Naive thymus-derived CD8-positive, alpha-beta T cell (primary cell): ENCODE measurements at regions not wholly inside any gene's neighbourhood (a gene's known extent, or its start where the extent isn't known, plus 50 kb on each side); places are given as distances from the start of the nearest gene placed in this dataset.

Experiments
- ATAC-seq, 2 donors: fragments of 150-1000 bp; cut with Tn5 transposase in 1 of 2; sonication (Bioruptor Pico), chemical (Tn5 transposase) in 1 of 2; 1 replicate in 1 of 2; 2 replicates in 1 of 2; pipeline ENCODE4 v1.10.0; 2021; ENCODE audit warnings: mild to moderate bottlenecking in 2 of 2, moderate library complexity in 2 of 2
- POLR2A ChIA-PET: fragments of 350-600 bp; sonication (Branson Sonifier 250); formaldehyde crosslinking; loops from one replicate; lab custom pipeline; 2021; ENCODE audit warnings: antibody characterized with exemption; lab: Charles Lee
- DNase-seq, 10 donors: peaks; one replicate each; pipeline versions ENCODE4 v3.0.0 to v3.0.0-alpha.2; 2020 to 2022
- H3K27ac Mint-ChIP-seq, 10 donors: one replicate each; pipeline ENCODE4 v1.8.0; 2020 to 2022; ENCODE audit warnings: mild to moderate bottlenecking in 10 of 10, mixed read lengths in 10 of 10, moderate library complexity in 4 of 10, inconsistent platforms in 1 of 10
- H3K27me3 Mint-ChIP-seq, 5 donors: one replicate each; pipeline ENCODE4 v1.8.0; 2021 to 2022; ENCODE audit warnings: mixed read lengths in 5 of 5
- H3K36me3 Mint-ChIP-seq, 3 donors: one replicate each; pipeline ENCODE4 v1.8.0; 2020 to 2022; ENCODE audit warnings: mixed read lengths in 3 of 3, mild to moderate bottlenecking in 2 of 3, inconsistent platforms in 1 of 3
- H3K4me1 Mint-ChIP-seq, 4 donors: one replicate each; pipeline ENCODE4 v1.8.0; 2021 to 2022; ENCODE audit warnings: mixed read lengths in 4 of 4
- H3K4me3 Mint-ChIP-seq, 10 donors: one replicate each; pipeline ENCODE4 v1.8.0; 2020 to 2022; ENCODE audit warnings: mild to moderate bottlenecking in 10 of 10, mixed read lengths in 10 of 10, moderate library complexity in 6 of 10, inconsistent platforms in 1 of 10
- H3K9me3 Mint-ChIP-seq, 9 donors: one replicate each; pipeline ENCODE4 v1.8.0; 2020 to 2022; ENCODE audit warnings: mixed read lengths in 9 of 9, mild to moderate bottlenecking in 3 of 9, inconsistent platforms in 1 of 9, moderate library complexity in 1 of 9

- Mint-ChIP-seq H3K36me3 (no peaks in the 10 kb centered on the region), H3K27ac (no peak overlapping the region), H3K4me1 (no peaks in the 10 kb centered on the region), H3K9me3 (no peaks in the 10 kb centered on the region), H3K4me3 (no peak overlapping the region), H3K27me3 (peaks cover 6 to 21% (median 10%) of the 10 kb centered on the region in 5 donors)
- POLR2A ChIA-PET: no interaction called here
- DNase-seq (no peak), ATAC-seq (no peak)
Measured at GRCh38 chr16:56075732-56076388, 115.4 kb upstream of the GNAO1 start.

GRCh38 chr16:56073508-56073907 is 117.8 kb upstream of the GNAO1 start:
- H3K27me3 Mint-ChIP-seq: peaks cover 3 to 22% (median 7%) of the 10 kb centered on the region in 5 donors
- no peaks in the 10 kb centered on the region for H3K36me3 Mint-ChIP-seq
- no peak overlapping the region for H3K4me3 Mint-ChIP-seq
- DNase-seq (no peak), ATAC-seq (no peak)
- POLR2A ChIA-PET: no interaction called here
- no peaks in the 10 kb centered on the region for H3K4me1 Mint-ChIP-seq
- no peak overlapping the region for H3K27ac Mint-ChIP-seq
- H3K9me3 Mint-ChIP-seq: no peaks in the 10 kb centered on the region

- ATAC-seq (no peak), DNase-seq (no peak)
- POLR2A ChIA-PET: no interaction called here
- H3K4me3 Mint-ChIP-seq: no peak overlapping the region
- no peak overlapping the region for H3K27ac Mint-ChIP-seq
- H3K27me3 Mint-ChIP-seq: peaks cover 5 to 19% (median 10%) of the 10 kb centered on the region in 5 donors
- H3K4me1 Mint-ChIP-seq: no peaks in the 10 kb centered on the region
- H3K9me3 Mint-ChIP-seq: no peaks in the 10 kb centered on the region
- no peaks in the 10 kb centered on the region for H3K36me3 Mint-ChIP-seq
Measured at GRCh38 chr16:56072096-56072495, 119.2 kb upstream of the GNAO1 start.

GRCh38 chr16:56068816-56069215 is 122.5 kb upstream of the GNAO1 start:
- POLR2A ChIA-PET: no interaction called here
- DNase-seq: no peak
- ATAC-seq: no peak
- peaks cover 0 to 18% (median 4%) of the 10 kb centered on the region in 5 donors for H3K27me3 Mint-ChIP-seq
- H3K27ac Mint-ChIP-seq: no peak overlapping the region
- H3K4me3 Mint-ChIP-seq: no peak overlapping the region
- H3K9me3 Mint-ChIP-seq: no peaks in the 10 kb centered on the region
- no peaks in the 10 kb centered on the region for H3K4me1 Mint-ChIP-seq
- no peaks in the 10 kb centered on the region for H3K36me3 Mint-ChIP-seq

GRCh38 chr16:56068314-56068713 is 123.0 kb upstream of the GNAO1 start:
- ATAC-seq: no peak
- Mint-ChIP-seq H3K36me3 (no peaks in the 10 kb centered on the region), H3K27me3 (peaks cover 0 to 17% (median 3%) of the 10 kb centered on the region in 5 donors), H3K4me1 (no peaks in the 10 kb centered on the region), H3K9me3 (no peaks in the 10 kb centered on the region), H3K27ac (no peak overlapping the region), H3K4me3 (no peak overlapping the region)
- DNase-seq: no peak
- POLR2A ChIA-PET: no interaction called here

GRCh38 chr16:56067406-56067805 is 123.9 kb upstream of the GNAO1 start:
- Mint-ChIP-seq H3K4me1 (no peaks in the 10 kb centered on the region), H3K9me3 (no peaks in the 10 kb centered on the region), H3K4me3 (no peak overlapping the region), H3K27ac (no peak overlapping the region), H3K27me3 (peaks cover 0 to 14% (median 3%) of the 10 kb centered on the region in 5 donors), H3K36me3 (no peaks in the 10 kb centered on the region)
- ATAC-seq: no peak
- POLR2A ChIA-PET: no interaction called here
- DNase-seq: no peak

- H3K27ac Mint-ChIP-seq: no peak overlapping the region
- no peak overlapping the region for H3K4me3 Mint-ChIP-seq
- H3K36me3 Mint-ChIP-seq: no peaks in the 10 kb centered on the region
- no peak for DNase-seq
- no peak for ATAC-seq
- H3K27me3 Mint-ChIP-seq: peaks cover 0 to 14% (median 3%) of the 10 kb centered on the region in 5 donors
- POLR2A ChIA-PET: no interaction called here
- no peaks in the 10 kb centered on the region for H3K4me1 Mint-ChIP-seq
- H3K9me3 Mint-ChIP-seq: no peaks in the 10 kb centered on the region
Measured at GRCh38 chr16:56066617-56067016, 124.7 kb upstream of the GNAO1 start.

GRCh38 chr16:56063111-56063510 is 128.2 kb upstream of the GNAO1 start:
- ATAC-seq (no peak), DNase-seq (no peak)
- Mint-ChIP-seq H3K4me3 (no peak overlapping the region), H3K4me1 (no peaks in the 10 kb centered on the region), H3K36me3 (no peaks in the 10 kb centered on the region), H3K27ac (no peak overlapping the region), H3K27me3 (peaks cover 0 to 9% (median 2%) of the 10 kb centered on the region in 5 donors), H3K9me3 (no peaks in the 10 kb centered on the region)
- POLR2A ChIA-PET: no interaction called here

GRCh38 chr16:56057151-56057550 is 134.1 kb upstream of the GNAO1 start:
- ATAC-seq: no peak

GRCh38 chr16:56050916-56051315 is 140.4 kb upstream of the GNAO1 start:
- peaks cover 3 to 16% (median 9%) of the 10 kb centered on the region in 5 donors for H3K27me3 Mint-ChIP-seq
- H3K4me1 Mint-ChIP-seq: peaks cover 0 to 10% (median under 1%) of the 10 kb centered on the region in 4 donors
- peaks cover 0 to 9% (median 0%) of the 10 kb centered on the region in 9 donors for H3K9me3 Mint-ChIP-seq
- ATAC-seq (no peak), DNase-seq (no peak)
- no peaks in the 10 kb centered on the region for H3K36me3 Mint-ChIP-seq
- no peak overlapping the region for H3K4me3 Mint-ChIP-seq
- H3K27ac Mint-ChIP-seq: no peak overlapping the region
- POLR2A ChIA-PET: no interaction called here

More at GRCh38 chr16:56057151-56057550, 134.1 kb upstream of the GNAO1 start:
- Mint-ChIP-seq H3K27me3 (peaks cover 3 to 15% (median 11%) of the 10 kb centered on the region in 5 donors), H3K27ac (no peak overlapping the region), H3K4me1 (no peaks in the 10 kb centered on the region), H3K36me3 (no peaks in the 10 kb centered on the region), H3K4me3 (no peak overlapping the region), H3K9me3 (peaks cover 0 to 9% (median 0%) of the 10 kb centered on the region in 9 donors)
- no peak for DNase-seq
- POLR2A ChIA-PET: no interaction called here

GRCh38 chr16:56048425-56049105 is 142.7 kb upstream of the GNAO1 start:
- no peak overlapping the region for H3K4me3 Mint-ChIP-seq
- H3K36me3 Mint-ChIP-seq: no peaks in the 10 kb centered on the region
- no peak for ATAC-seq
- POLR2A ChIA-PET: no interaction called here
- no peak for DNase-seq
- peaks cover 10 to 15% (median 12%) of the 10 kb centered on the region in 5 donors for H3K27me3 Mint-ChIP-seq
- H3K4me1 Mint-ChIP-seq: peaks cover 0 to 10% (median under 1%) of the 10 kb centered on the region in 4 donors
- no peak overlapping the region for H3K27ac Mint-ChIP-seq
- peaks cover 0 to 6% (median 0%) of the 10 kb centered on the region in 9 donors for H3K9me3 Mint-ChIP-seq

- no peak for DNase-seq
- H3K27me3 Mint-ChIP-seq: peaks cover 10 to 22% (median 16%) of the 10 kb centered on the region in 5 donors
- no peaks in the 10 kb centered on the region for H3K36me3 Mint-ChIP-seq
- POLR2A ChIA-PET: no interaction called here
- peaks cover 0 to 10% (median under 1%) of the 10 kb centered on the region in 4 donors for H3K4me1 Mint-ChIP-seq
- peak overlapping the region in 1 of 10 donors; percentile 21 for H3K27ac Mint-ChIP-seq
- ATAC-seq: no peak
- no peak overlapping the region for H3K4me3 Mint-ChIP-seq
- no peaks in the 10 kb centered on the region for H3K9me3 Mint-ChIP-seq
Measured at GRCh38 chr16:56047307-56048234, 143.7 kb upstream of the GNAO1 start.
